ENCODE measurements at regions not wholly inside any gene's neighbourhood (a gene's known extent, or its start where the extent isn't known, plus 50 kb on each side); places are given as distances from the start of the nearest gene placed in this dataset.

DNA sequence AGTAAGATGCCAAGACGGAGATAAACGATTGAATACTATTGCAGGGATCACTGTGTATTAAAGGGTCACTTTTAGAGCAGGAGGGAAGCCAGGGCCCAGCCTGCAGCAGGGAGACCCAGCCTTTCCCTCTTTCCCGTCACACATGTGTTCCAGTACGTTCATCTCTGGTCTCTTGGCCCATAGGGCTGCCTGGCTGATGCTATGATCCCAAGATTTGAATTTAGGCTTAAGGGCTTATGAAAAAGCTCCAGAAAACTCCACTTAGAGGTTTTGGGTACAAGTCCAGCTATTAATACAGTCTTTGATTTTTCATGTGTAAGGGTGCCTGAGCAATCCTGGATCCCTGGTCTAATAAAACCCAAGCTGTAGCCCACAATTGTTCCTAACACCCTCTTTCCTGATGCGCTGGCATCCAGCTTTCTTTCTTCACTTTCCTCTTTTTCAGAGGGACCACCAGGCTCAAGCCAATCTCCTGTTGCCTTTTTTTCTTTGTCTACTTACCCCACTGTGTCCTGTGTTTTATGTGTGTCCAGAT lies 359.6 kb upstream of the USP24 start:
- TF ChIP-seq, protein P1, sequence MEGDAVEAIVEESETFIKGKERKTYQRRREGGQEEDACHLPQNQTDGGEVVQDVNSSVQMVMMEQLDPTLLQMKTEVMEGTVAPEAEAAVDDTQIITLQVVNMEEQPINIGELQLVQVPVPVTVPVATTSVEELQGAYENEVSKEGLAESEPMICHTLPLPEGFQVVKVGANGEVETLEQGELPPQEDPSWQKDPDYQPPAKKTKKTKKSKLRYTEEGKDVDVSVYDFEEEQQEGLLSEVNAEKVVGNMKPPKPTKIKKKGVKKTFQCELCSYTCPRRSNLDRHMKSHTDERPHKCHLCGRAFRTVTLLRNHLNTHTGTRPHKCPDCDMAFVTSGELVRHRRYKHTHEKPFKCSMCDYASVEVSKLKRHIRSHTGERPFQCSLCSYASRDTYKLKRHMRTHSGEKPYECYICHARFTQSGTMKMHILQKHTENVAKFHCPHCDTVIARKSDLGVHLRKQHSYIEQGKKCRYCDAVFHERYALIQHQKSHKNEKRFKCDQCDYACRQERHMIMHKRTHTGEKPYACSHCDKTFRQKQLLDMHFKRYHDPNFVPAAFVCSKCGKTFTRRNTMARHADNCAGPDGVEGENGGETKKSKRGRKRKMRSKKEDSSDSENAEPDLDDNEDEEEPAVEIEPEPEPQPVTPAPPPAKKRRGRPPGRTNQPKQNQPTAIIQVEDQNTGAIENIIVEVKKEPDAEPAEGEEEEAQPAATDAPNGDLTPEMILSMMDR (conservative IDR thresholded peaks at IDR 0.05; ENCODE audit: low read length) = no peak
- no peak for TF ChIP-seq EZH2phosphoT487 (IDR thresholded peaks at IDR 0.05; ENCODE audit: borderline replicate concordance)

Data from Loucy (cell line).